GM23338 (cell line): ENCODE measurements at regions not wholly inside any gene's neighbourhood (a gene's known extent, or its start where the extent isn't known, plus 50 kb on each side); places are given as distances from the start of the nearest gene placed in this dataset.

Source experiments
- ATAC-seq: fragments of 200-7000 bp; cut with Tn5 transposase; 3 replicates; pipeline ENCODE4 v1.9.1; 2020
- DNase-seq: peaks from one replicate; pipeline ENCODE4 v3.0.0-alpha.2; 2015; ENCODE audit warnings: low spot score
- H2AFZ ChIP-seq: fragments of 200-600 bp; sonication (generic); 2 replicates; pipeline ENCODE4 v1.8.0; 2016; ENCODE audit warnings: antibody characterized with exemption, mild to moderate bottlenecking, moderate library complexity
- H3F3A ChIP-seq: fragments of 200-600 bp; sonication (generic); replicated peaks from 2 replicates; pipeline ENCODE4 v1.8.0; 2017; ENCODE audit warnings: antibody characterized with exemption, mixed run types, low read depth
- H3K27ac ChIP-seq: fragments of 200-600 bp; sonication (generic); 2 replicates; pipeline ENCODE4 v1.6.1; 2016; ENCODE audit warnings: low read depth
- H3K27me3 ChIP-seq: fragments of 200-600 bp; sonication (generic); 2 replicates; pipeline ENCODE4 v1.8.0; 2016; ENCODE audit warnings: mild to moderate bottlenecking, mixed run types, moderate library complexity; ENCODE audit not compliant: insufficient read depth
- H3K36me3 ChIP-seq: fragments of 200-600 bp; sonication (generic); 2 replicates; pipeline ENCODE4 v1.8.0; 2016; ENCODE audit warnings: mild to moderate bottlenecking; ENCODE audit not compliant: insufficient read depth
- H3K4me1 ChIP-seq: fragments of 200-600 bp; sonication (generic); 2 replicates; pipeline ENCODE4 v1.8.0; 2016; ENCODE audit warnings: mild to moderate bottlenecking, moderate library complexity; ENCODE audit not compliant: insufficient read depth
- H3K4me2 ChIP-seq: fragments of 200-600 bp; sonication (generic); 2 replicates; pipeline ENCODE4 v1.7.1; 2017; ENCODE audit warnings: mixed run types
- H3K4me3 ChIP-seq: fragments of 200-600 bp; sonication (generic); 2 replicates; pipeline ENCODE4 v1.6.1; 2016; ENCODE audit warnings: mixed run types
- H3K79me2 ChIP-seq: fragments of 200-600 bp; sonication (generic); replicated peaks from 2 replicates; pipeline ENCODE4 v1.8.0; 2017; ENCODE audit warnings: mild to moderate bottlenecking; ENCODE audit not compliant: insufficient read depth
- H3K9me2 ChIP-seq: fragments of 200-600 bp; sonication (generic); 2 replicates; pipeline ENCODE4 v1.8.0; 2017; ENCODE audit not compliant: insufficient read depth
- H4K20me1 ChIP-seq: fragments of 200-600 bp; sonication (generic); replicated peaks from 2 replicates; pipeline ENCODE4 v1.8.0; 2017; ENCODE audit warnings: mild to moderate bottlenecking; ENCODE audit not compliant: insufficient read depth
- H3K27ac Mint-ChIP-seq: 2 replicates; pipeline ENCODE4 v1.8.0; 2020; ENCODE audit warnings: inconsistent platforms, mild to moderate bottlenecking, moderate library complexity, mixed read lengths
- H3K27me3 Mint-ChIP-seq: 3 replicates; pipeline ENCODE4 v1.8.0; 2022; ENCODE audit warnings: low read depth, mild to moderate bottlenecking, moderate library complexity, mixed read lengths, inconsistent platforms; ENCODE audit not compliant: insufficient read depth, poor library complexity
- H3K36me3 Mint-ChIP-seq: 3 replicates; pipeline ENCODE4 v1.8.0; 2021; ENCODE audit warnings: low read depth, mild to moderate bottlenecking, inconsistent platforms, moderate library complexity, mixed read lengths
- H3K4me1 Mint-ChIP-seq: 3 replicates; pipeline ENCODE4 v1.8.0; 2020; ENCODE audit warnings: mild to moderate bottlenecking, inconsistent platforms, mixed read lengths
- H3K4me3 Mint-ChIP-seq: 3 replicates; pipeline ENCODE4 v1.8.0; 2021; ENCODE audit warnings: moderate library complexity, mild to moderate bottlenecking, inconsistent platforms, mixed read lengths
- H3K9me3 Mint-ChIP-seq: 3 replicates; pipeline ENCODE4 v1.8.0; 2020; ENCODE audit warnings: moderate library complexity, mild to moderate bottlenecking, inconsistent platforms, mixed read lengths
- CREB1 ChIP-seq: fragments of 250-450 bp; sonication (Bioruptor Pico); IDR thresholded peaks from 2 replicates; pipeline ENCODE4 v1.5.0; 2020; ENCODE audit warnings: low read depth, mild to moderate bottlenecking, moderate library complexity
- CTCF ChIP-seq, 2 experiments: fragments of 200-600 bp in 1 of 2; sonication (generic) in 1 of 2; conservative IDR thresholded peaks; 2 replicates each; pipeline versions ENCODE4 v1.5.1 to v1.6.1; 2016 to 2017; ENCODE audit warnings: antibody characterized with exemption in 2 of 2, low read depth in 2 of 2, mild to moderate bottlenecking in 2 of 2, moderate library complexity in 1 of 2
- EZH2 ChIP-seq: fragments of 200-600 bp; sonication (generic); IDR thresholded peaks from one replicate; pipeline ENCODE4 v1.8.0; 2017; ENCODE audit warnings: antibody characterized with exemption, mild to moderate bottlenecking, low read depth; ENCODE audit not compliant: unreplicated experiment
- EZH2phosphoT487 ChIP-seq: fragments of 200-600 bp; sonication (generic); IDR thresholded peaks from one replicate; pipeline ENCODE4 v1.8.1; 2018; ENCODE audit warnings: antibody characterized with exemption; ENCODE audit not compliant: unreplicated experiment
- JUNB ChIP-seq: IDR thresholded peaks from one replicate; pipeline ENCODE4 v1.6.1; 2016; ENCODE audit warnings: antibody characterized with exemption; ENCODE audit not compliant: unreplicated experiment
- NANOG ChIP-seq: IDR thresholded peaks from 2 replicates; pipeline ENCODE4 v1.6.1; 2016; ENCODE audit warnings: antibody characterized with exemption, borderline replicate concordance
- STAT1 ChIP-seq: IDR thresholded peaks from one replicate; pipeline ENCODE4 v1.6.1; 2016; ENCODE audit warnings: antibody characterized with exemption; ENCODE audit not compliant: unreplicated experiment
- ZNF114 ChIP-seq: fragments of 250-450 bp; sonication (Bioruptor Pico); IDR thresholded peaks from 2 replicates; pipeline ENCODE4 v1.5.0; 2020; ENCODE audit warnings: mild to moderate bottlenecking, moderate library complexity
- ZNF331 ChIP-seq: fragments of 250-450 bp; sonication (Bioruptor Pico); IDR thresholded peaks from 2 replicates; pipeline ENCODE4 v1.5.0; 2020; ENCODE audit warnings: low read depth, mild to moderate bottlenecking, moderate library complexity
- ZNF462 ChIP-seq: fragments of 250-450 bp; sonication (Bioruptor Pico); IDR thresholded peaks from 2 replicates; pipeline ENCODE4 v1.5.0; 2020; ENCODE audit warnings: mild to moderate bottlenecking, moderate library complexity

DNA sequence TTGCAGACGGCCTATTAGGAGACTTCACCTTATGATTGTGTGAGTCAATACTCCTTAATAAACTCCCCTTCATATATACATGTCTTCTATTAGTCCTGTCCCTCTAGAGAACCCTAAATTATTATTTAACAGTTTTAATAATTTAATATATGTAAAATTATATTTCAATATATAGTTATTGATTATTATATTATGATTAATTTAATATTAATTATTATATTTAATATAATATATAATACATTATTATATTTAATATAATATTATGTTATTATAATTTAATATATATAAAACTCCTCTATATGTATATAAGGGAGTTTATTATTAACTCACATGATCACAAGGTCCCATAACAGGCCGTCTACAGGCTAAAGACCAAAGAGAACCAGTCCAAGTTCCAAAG lies 533.2 kb downstream of the ARAP2 start:
- Mint-ChIP-seq H3K4me1 (no peaks in the 10 kb centered on the region), H3K36me3 (peaks cover 6% of the 10 kb centered on the region; the same call in 2 of the 3 replicates), H3K9me3 (peaks cover 27% of the 10 kb centered on the region), H3K27me3 (peaks cover 2% of the 10 kb centered on the region), H3K27ac (no peak overlapping the region), H3K4me3 (no peak overlapping the region)
- H3K36me3 ChIP-seq = no peaks in the 10 kb centered on the region; the same call in 1 of the 2 replicates
- ATAC-seq = no peak
- peaks cover 17% of the 10 kb centered on the region; the same call in 1 of the 2 replicates for H3K9me2 ChIP-seq
- H3K79me2 ChIP-seq = no peaks in the 10 kb centered on the region
- H3K4me1 ChIP-seq = no peaks in the 10 kb centered on the region
- DNase-seq = no peak
- H2AFZ ChIP-seq = no peak overlapping the region
- no peak for TF ChIP-seq ZNF331 (CRISPR knock-in tag)
- TF ChIP-seq EZH2phosphoT487 = no peak
- no peak for TF ChIP-seq EZH2
- no peak for TF ChIP-seq NANOG
- no peak for TF ChIP-seq JUNB
- TF ChIP-seq ZNF462 (CRISPR knock-in tag) = no peak
- no peak for TF ChIP-seq STAT1
- TF ChIP-seq CREB1 (CRISPR knock-in tag) = no peak
- TF ChIP-seq CTCF (conservative IDR thresholded peaks at IDR 0.05; ENCODE audit: low read depth in 2 of 2) = no peak
- no peak for TF ChIP-seq ZNF114
- H3K27ac ChIP-seq = no peak overlapping the region
- no peak overlapping the region for H3K4me3 ChIP-seq
- no peaks in the 10 kb centered on the region for H3K27me3 ChIP-seq
- no peak overlapping the region for H3K4me2 ChIP-seq
- no peaks in the 10 kb centered on the region for H4K20me1 ChIP-seq
- H3F3A ChIP-seq = no peaks in the 10 kb centered on the region
